ENCODE measurements at regions not wholly inside any gene's neighbourhood (a gene's known extent, or its start where the extent isn't known, plus 50 kb on each side); places are given as distances from the start of the nearest gene placed in this dataset.

GRCh38 chr2:120520454-120520853 is 174.5 kb downstream of the INHBB start:
- DNase-seq, result no peak

GRCh38 chr2:120520929-120521912 is 175.3 kb downstream of the INHBB start:
- peak; percentile 5 for DNase-seq

DNA sequence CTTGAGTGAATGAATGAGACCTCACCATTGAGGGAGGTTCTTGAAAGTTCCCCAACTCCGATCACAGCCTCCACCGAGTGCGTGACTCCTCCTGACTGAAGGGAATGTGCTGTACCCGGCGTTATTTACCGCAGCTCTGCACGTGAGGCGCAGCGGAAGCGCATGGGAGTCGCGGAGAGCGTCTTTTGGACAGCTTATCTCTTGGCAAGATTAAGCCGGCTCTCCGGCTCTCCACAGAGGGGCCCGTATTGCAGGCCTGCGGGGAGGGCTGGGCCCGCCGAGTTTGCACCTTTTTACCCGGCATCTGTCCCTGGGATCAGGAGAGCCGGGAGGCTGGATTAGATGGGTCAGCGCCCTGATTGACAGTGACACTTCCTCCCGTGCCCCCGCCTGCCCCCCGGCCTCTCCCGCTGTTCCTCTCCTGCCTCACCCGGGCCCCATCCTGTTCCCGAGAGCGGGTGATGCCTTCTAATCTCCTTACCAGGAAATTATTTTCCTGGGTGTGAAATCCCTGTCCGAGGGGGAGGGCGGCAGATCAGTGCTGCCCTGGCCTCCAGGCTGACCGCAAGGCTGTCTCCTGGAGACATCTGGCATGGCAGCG is 176.3 kb downstream of the INHBB start:
- no peak for DNase-seq

- DNase-seq, result no peak
Measured at GRCh38 chr2:120523766-120524165, 177.8 kb downstream of the INHBB start.

DNA sequence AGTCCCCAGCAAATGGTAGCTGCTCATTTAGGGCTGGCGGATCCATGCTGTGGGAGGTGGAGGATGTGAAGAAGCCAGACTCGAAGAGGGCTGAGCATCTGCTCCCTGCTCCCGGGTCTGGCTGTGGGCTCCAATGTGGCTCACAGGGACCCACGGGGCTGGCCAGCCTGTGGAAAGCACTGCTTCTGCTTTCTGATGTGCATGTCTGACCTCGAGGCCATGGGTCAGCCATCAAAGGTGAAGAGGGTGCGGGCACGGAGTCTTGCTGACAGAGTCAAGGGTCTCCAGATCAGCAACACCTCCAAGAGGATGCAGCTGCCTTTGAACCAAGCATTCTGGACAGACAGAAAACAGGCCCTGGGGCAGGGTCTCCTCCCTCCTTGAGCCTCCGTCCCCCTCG is 178.2 kb downstream of the INHBB start:
- no peak for DNase-seq

DNA sequence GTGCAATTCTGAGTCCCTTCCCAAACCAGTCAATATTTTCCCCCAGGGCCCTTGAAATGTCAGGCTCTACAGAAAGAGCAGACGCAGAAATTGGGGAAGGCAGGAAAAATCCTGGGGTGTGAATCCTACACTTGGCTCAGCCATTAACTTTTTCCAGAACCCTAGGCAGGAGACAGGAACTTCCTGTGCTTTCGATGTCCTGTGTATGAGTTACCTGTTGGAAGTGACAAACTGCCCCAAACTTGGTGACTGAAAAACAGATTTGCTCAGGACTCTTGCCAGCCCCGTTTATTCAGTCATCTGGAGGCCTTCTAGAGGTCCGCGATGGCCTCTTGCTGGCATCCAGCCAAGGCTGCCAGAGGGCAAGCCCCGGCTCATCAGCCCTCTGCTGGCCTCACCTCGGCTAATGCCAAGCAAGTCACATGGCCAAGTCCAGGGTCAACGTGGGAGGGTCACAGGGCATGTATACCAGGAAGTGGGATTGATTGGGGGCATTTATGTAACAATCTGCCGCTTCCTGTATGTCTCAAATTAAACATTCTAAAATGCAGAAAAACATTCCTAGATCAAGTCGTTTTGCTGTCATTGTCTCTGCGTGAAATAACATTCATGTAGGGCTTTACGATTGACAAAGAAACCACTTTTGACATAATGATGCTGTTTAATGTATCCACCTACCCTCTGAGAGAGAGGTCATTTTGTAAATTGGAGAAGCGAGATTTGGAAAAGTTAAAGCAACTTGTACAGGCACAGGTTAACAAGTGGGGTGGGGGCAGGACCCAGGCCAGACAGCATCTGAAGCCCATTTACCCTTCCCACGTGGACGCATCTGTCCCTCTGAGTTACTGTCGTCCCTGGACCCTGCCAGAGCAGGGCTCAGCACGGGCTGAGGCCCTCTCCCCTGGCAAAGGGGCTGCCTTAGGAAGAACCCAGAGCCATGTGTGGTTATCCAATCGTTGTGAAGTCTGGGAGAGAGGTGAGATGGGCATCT is 179.4 kb downstream of the INHBB start:
- DNase-seq, result no peak

DNA sequence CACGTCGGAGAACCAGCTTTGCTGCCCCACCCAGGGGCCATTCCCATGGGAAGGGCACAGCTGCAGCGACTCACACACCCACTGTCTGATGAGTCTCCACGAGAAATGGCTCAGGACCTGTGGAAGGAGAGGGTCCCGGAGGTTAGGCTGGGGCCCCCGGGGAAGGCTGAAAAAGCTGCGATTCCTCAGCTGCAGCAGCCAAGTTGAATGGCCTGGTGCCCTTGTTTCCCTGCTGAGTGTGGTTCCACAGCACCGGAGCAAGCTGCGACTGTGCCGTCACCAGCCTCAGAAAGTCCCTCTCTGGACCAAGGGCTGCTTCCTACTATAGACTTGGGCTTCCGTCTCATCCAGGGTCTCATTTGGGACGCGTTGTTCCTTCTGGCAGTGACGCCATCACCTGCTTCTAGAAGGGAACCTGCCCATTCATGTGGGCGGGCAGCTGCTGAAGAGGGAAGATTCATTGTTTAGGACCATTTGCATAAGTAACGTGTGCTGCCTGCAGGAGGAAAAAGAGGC is 180.2 kb downstream of the INHBB start:
- DNase-seq, result no peak

GRCh38 chr2:120526997-120527945 is 181.3 kb downstream of the INHBB start:
- no peak for DNase-seq

GRCh38 chr2:120528051-120528692 is 182.2 kb downstream of the INHBB start:
- no peak for DNase-seq

GRCh38 chr2:120528693-120529076 is 182.7 kb downstream of the INHBB start:
- no peak for DNase-seq

GRCh38 chr2:120530781-120531180 is 184.8 kb downstream of the INHBB start:
- DNase-seq, result no peak

GRCh38 chr2:120531365-120531764 is 185.4 kb downstream of the INHBB start:
- DNase-seq, result no peak

DNA sequence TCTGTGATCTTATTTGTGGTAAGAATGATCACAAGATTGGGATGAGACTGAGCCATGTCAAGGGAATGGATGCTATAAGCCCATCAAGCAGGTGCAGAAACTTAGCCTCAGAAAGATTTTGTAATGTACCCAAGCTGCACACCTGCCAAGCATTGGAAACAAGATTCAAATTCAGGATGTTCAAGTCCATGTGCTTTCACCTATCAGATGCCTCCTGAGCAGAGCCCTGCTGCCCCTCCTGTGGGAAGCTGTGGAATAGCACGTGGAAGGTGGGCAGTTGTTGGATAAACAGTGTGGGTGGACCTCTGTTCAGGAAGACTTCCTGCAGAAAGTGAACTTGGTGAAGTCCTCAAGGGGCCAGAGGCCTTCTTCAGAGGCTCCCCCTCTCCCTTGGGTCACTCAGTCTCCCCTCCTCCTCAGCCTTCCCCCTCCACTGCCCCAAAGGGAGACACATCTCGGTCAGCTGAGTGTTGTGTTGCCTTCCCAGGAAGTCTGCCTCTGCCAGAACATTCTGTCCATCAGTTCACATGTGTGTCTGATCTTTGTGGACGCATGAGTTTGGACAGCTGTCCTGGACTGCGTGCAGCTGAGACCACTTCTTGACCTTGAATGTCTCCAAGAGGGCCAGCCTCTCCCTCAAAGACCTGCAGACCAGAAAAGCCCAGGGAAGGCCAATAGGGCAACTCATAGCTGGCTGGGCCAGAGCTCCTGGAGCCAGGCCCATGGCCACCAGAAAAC is 186.1 kb downstream of the INHBB start:
- no peak for DNase-seq

- DNase-seq, result no peak
Measured at GRCh38 chr2:120533625-120534024, 187.7 kb downstream of the INHBB start.

DNA sequence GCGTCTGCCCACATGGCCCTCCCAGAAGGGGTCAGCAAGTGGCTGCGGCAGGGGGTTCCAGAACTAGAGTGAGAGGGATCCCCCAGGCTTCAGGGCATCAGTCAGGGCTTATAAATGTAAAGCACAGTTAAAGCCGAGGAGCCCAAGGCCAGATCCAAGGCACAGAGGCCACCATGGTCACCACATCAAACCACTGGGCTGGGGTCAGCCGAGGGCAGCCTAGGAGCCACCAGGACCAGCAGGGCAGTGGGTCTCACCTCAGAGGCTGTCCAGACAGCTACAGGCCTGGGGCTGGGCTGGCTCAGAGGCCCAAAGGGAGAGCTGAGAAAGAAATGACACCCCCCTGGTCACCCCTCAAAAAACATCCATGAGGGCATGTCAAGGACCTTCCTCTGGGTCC is 188.5 kb downstream of the INHBB start:
- DNase-seq, result no peak

DNA sequence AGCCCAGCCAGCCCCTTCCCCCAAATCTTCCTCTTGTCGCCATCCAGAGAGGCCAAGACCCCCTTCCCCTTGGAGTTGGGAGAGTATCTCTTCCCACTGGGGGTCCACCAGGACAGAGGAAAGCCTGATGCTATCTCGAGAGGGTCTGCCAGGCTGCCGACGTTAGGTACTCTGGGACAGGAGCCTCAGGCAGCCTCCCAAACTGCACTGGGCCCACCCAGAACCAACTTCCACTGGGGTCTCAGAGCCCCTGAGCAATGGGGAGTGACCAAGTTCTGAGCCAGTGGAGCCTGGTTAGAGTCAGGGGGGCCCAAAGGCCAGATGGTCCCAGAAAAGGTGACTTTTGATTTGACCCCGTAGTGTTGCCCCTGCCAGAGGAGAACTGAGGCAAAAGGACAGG is 189.1 kb downstream of the INHBB start:
- DNase-seq, result no peak

GRCh38 chr2:120536141-120536540 is 190.2 kb downstream of the INHBB start:
- DNase-seq, result no peak

DNA sequence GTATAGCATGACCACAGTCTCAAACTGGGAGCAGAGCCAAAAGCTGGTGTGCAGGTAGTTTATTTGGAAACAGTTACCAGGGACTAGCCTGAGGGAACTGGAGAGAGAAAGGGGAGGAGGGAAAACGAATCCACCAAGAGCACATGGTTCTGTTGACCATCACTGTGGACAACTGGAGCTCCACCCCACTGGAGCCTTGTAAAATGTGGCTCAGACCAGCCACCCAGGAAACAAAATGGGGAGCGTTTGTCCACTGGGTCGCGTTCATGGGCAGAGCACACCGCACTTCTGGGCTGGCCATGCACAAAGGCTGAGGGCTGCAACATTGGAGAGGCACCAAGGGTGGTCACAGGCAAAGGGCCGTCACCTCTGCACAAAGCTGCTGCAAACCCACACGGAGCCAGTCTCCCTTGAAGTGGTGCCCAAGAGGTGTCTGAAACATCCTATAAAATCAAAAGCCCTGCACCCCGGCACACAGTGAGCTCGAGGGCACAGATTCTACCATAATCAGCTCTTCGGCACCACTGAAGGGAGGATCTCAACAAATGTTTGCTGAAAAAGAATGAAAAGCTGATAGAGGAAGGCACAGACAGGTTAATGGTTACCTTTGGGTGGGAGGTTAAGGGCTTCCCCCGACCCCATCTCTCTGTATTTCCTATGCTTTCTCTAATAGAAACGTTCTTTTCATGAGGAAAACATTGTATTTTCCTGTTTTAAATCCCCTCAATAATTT is 192.9 kb downstream of the INHBB start:
- DNase-seq, result no peak

- DNase-seq, result no peak
Measured at GRCh38 chr2:120539424-120539936, 193.5 kb downstream of the INHBB start.
